ENCODE measurements at regions not wholly inside any gene's neighbourhood (a gene's known extent, or its start where the extent isn't known, plus 50 kb on each side); places are given as distances from the start of the nearest gene placed in this dataset.

DNA sequence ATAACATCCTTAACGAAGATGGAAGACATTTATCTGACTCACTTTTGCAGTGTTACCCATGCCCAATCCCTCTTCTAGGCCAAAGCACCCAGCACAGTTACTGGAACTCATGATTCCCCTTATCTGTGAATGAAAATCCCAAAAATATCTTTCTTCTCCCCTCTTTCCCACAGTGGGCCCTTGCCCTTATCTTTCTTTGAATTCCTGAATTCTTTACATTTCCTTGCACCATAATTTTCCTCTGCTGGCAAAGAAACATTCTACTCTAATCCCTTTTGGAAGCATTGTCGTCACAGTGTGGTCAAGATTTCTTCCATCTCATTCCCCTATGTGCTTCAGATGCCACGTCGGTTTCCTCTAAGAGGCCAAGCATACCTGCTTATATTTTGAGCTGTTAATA, 135.9 kb upstream of the LIFR start (continued):
- TF ChIP-seq, protein P1, sequence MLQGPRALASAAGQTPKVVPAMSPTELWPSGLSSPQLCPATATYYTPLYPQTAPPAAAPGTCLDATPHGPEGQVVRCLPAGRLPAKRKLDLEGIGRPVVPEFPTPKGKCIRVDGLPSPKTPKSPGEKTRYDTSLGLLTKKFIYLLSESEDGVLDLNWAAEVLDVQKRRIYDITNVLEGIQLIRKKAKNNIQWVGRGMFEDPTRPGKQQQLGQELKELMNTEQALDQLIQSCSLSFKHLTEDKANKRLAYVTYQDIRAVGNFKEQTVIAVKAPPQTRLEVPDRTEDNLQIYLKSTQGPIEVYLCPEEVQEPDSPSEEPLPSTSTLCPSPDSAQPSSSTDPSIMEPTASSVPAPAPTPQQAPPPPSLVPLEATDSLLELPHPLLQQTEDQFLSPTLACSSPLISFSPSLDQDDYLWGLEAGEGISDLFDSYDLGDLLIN (CRISPR knock-in tag; IDR thresholded peaks at IDR 0.05; ENCODE audit: borderline replicate concordance) = no peak
- TF ChIP-seq ZNF790 (CRISPR knock-in tag; IDR thresholded peaks at IDR 0.05; ENCODE audit: borderline replicate concordance) = no peak
- TF ChIP-seq PRPF4 (IDR thresholded peaks at IDR 0.05; ENCODE audit: low read depth, low read length, poor library complexity, severe bottlenecking) = no peak
- no peak for TF ChIP-seq EHMT2 (IDR thresholded peaks at IDR 0.05; ENCODE audit: borderline replicate concordance, low read depth, low read length)
- TF ChIP-seq CHD4 (IDR thresholded peaks at IDR 0.05; ENCODE audit: borderline replicate concordance, low read length) = no peak
- TF ChIP-seq, protein P2, sequence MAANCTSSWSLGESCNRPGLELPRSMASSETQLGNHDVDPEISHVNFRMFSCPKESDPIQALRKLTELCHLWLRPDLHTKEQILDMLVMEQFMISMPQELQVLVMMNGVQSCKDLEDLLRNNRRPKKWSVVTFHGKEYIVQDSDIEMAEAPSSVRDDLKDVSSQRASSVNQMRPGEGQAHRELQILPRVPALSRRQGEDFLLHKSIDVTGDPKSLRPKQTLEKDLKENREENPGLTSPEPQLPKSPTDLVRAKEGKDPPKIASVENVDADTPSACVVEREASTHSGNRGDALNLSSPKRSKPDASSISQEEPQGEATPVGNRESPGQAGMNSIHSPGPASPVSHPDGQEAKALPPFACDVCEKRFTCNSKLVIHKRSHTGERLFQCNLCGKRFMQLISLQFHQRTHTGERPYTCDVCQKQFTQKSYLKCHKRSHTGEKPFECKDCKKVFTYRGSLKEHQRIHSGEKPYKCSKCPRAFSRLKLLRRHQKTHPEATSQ (CRISPR knock-in tag; IDR thresholded peaks at IDR 0.05; ENCODE audit: borderline replicate concordance) = no peak
- no peak for TF ChIP-seq ZNF235 (CRISPR knock-in tag; IDR thresholded peaks at IDR 0.05; ENCODE audit: borderline replicate concordance)

DNA sequence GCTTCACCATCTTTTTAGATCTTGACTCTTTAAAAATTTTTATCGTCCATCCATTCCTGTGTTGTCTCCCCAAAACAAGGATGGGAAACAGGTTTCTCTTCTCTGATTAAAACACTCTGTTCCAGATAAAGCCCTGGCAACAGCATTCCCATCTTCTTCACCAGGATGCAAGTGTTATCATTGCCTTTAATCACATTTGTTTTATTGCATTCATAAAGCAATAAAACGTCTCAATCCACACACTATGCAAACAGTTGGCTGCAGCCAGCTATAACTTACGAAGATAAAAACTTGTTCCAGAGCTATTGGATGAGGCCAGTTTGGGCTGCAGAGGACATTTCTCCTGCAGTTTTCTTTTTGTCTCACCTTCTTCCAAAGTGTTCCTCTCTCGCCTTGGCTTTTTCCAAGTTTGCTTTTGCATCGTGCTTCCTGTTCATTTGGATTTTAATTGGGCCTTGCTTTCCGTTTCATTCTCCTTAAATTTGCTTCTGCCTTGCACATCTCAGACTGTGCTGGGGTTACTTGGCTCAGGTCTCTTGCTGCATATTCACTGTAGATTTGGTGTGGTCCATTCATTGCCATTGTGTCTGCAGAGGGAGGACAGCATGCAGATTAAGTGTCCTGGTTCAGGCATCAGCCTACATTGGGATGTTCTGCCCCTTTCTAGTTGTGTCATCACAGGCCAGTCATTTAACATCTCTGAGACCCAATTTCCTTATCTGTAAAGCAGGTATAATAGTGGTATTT, 136.5 kb upstream of the LIFR start:
- no peak overlapping the region for H2AFZ ChIP-seq (ENCODE audit: low read length)
- no peaks in the 10 kb centered on the region for H3K9me3 ChIP-seq (ENCODE audit: low read length)
- no peaks in the 10 kb centered on the region for H3K79me2 ChIP-seq (ENCODE audit: insufficient read depth, low read length)
- H3K4me3 ChIP-seq (replicated peaks in 1 of 3; ENCODE audit: insufficient read depth in 1 of 3, low read depth in 2 of 3, low read length in 3 of 3) = no peak overlapping the region
- no peaks in the 10 kb centered on the region for H4K20me1 ChIP-seq (ENCODE audit: insufficient read depth, low read length)
- ChIA-PET CTCF (ENCODE audit: low intra/inter-chr PET ratio, low total read pairs) (no interaction called here), POLR2A (no interaction called here)
- FAIRE-seq (no peak), DNase-seq (ENCODE audit: low spot score) (no peak), ATAC-seq (no peak)
- H3K9ac ChIP-seq (ENCODE audit: insufficient read depth, low read depth, low read length) = no peak overlapping the region
- intact Hi-C loops (cut with micrococcal nuclease; ENCODE audit: unreplicated experiment) (no loop called here), in situ Hi-C loops (cut with HindIII; ENCODE audit: extremely low pct_ligation_motif_present, low pct_unique_long_range_greater_than_20kb) (no loop called here)
- H3K27ac ChIP-seq (ENCODE audit: extremely low read length, insufficient read depth, low read length) = no peak overlapping the region
- 28% methylated on average over 6 of the region's 6 CpGs for WGBS (ENCODE audit: low lambda C conversion rate)
- H3K36me3 ChIP-seq (replicated peaks in 1 of 2; ENCODE audit: control insufficient read depth in 1 of 2, insufficient read depth in 2 of 2, low read length in 2 of 2) = no peaks in the 10 kb centered on the region
- peaks cover 0 to 10% of the 10 kb centered on the region in 2 experiments; a peak in 3 of 5 replicates for H3K27me3 ChIP-seq (ENCODE audit: control insufficient read depth in 1 of 2, insufficient read depth in 2 of 2, low read length in 2 of 2)
- BruUV-seq (replicated peaks) = no TSS peak
- no peak overlapping the region for H3K4me2 ChIP-seq (ENCODE audit: low read depth, low read length)
- H3K4me1 ChIP-seq (ENCODE audit: insufficient read depth, low read length) = peaks cover 21% of the 10 kb centered on the region
- TF ChIP-seq, protein P3, sequence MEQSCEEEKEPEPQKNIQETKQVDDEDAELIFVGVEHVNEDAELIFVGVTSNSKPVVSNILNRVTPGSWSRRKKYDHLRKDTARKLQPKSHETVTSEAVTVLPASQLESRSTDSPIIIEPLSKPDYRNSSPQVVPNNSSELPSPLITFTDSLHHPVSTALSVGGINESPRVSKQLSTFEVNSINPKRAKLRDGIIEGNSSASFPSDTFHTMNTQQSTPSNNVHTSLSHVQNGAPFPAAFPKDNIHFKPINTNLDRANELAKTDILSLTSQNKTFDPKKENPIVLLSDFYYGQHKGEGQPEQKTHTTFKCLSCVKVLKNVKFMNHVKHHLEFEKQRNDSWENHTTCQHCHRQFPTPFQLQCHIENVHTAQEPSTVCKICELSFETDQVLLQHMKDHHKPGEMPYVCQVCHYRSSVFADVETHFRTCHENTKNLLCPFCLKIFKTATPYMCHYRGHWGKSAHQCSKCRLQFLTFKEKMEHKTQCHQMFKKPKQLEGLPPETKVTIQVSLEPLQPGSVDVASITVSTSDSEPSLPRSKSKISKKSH (CRISPR knock-in tag; IDR thresholded peaks at IDR 0.05; ENCODE audit: borderline replicate concordance) = no peak
- TF ChIP-seq, protein P4, sequence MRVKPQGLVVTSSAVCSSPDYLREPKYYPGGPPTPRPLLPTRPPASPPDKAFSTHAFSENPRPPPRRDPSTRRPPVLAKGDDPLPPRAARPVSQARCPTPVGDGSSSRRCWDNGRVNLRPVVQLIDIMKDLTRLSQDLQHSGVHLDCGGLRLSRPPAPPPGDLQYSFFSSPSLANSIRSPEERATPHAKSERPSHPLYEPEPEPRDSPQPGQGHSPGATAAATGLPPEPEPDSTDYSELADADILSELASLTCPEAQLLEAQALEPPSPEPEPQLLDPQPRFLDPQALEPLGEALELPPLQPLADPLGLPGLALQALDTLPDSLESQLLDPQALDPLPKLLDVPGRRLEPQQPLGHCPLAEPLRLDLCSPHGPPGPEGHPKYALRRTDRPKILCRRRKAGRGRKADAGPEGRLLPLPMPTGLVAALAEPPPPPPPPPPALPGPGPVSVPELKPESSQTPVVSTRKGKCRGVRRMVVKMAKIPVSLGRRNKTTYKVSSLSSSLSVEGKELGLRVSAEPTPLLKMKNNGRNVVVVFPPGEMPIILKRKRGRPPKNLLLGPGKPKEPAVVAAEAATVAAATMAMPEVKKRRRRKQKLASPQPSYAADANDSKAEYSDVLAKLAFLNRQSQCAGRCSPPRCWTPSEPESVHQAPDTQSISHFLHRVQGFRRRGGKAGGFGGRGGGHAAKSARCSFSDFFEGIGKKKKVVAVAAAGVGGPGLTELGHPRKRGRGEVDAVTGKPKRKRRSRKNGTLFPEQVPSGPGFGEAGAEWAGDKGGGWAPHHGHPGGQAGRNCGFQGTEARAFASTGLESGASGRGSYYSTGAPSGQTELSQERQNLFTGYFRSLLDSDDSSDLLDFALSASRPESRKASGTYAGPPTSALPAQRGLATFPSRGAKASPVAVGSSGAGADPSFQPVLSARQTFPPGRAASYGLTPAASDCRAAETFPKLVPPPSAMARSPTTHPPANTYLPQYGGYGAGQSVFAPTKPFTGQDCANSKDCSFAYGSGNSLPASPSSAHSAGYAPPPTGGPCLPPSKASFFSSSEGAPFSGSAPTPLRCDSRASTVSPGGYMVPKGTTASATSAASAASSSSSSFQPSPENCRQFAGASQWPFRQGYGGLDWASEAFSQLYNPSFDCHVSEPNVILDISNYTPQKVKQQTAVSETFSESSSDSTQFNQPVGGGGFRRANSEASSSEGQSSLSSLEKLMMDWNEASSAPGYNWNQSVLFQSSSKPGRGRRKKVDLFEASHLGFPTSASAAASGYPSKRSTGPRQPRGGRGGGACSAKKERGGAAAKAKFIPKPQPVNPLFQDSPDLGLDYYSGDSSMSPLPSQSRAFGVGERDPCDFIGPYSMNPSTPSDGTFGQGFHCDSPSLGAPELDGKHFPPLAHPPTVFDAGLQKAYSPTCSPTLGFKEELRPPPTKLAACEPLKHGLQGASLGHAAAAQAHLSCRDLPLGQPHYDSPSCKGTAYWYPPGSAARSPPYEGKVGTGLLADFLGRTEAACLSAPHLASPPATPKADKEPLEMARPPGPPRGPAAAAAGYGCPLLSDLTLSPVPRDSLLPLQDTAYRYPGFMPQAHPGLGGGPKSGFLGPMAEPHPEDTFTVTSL (CRISPR knock-in tag; IDR thresholded peaks at IDR 0.05; ENCODE audit: borderline replicate concordance) = no peak
- TF ChIP-seq, protein P5, sequence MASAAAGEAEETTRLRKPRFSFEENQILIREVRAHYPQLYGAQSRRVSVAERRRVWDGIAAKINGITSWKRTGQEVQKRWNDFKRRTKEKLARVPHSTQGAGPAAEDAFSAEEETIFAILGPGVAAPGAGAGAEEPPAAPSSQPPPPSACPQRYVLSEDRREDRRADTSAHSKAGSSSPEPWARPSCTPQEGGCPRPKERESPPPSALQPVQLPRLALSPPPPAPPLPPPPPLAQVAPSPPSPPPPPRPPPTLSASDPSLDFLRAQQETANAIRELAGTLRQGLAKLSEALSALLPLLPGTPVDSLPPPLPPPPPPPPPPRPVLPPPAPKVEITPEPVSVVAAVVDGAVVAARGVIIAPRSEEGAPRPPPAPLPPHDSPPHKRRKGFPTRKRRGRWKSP (CRISPR knock-in tag; IDR thresholded peaks at IDR 0.05) = no peak
